GM12878 (cell line): ENCODE measurements at regions not wholly inside any gene's neighbourhood (a gene's known extent, or its start where the extent isn't known, plus 50 kb on each side); places are given as distances from the start of the nearest gene placed in this dataset.

Source experiments
- ATAC-seq: fragments of 200-7000 bp; cut with Tn5 transposase; 3 replicates; pipeline ENCODE4 v1.9.1; 2020; ENCODE audit warnings: mild to moderate bottlenecking, moderate library complexity
- BruUV-seq: library from RNA; stranded (reverse); fragments of 400-500 nt; replicated peaks from 2 replicates; lab custom pipeline; 2021; lab: Mats Ljungman, UMichigan
- CTCF ChIA-PET: fragments of 300-600 bp; sonication (Branson Sonifier 250); formaldehyde crosslinking; extraction: SDS; loops from one replicate; lab custom pipeline; 2021; ENCODE audit warnings: inconsistent platforms; lab: Yijun Ruan, JAX
- POLR2A ChIA-PET: fragments of 350-600 bp; formaldehyde crosslinking; extraction: SDS; loops from one replicate; lab custom pipeline; 2021; ENCODE audit warnings: inconsistent platforms; lab: Charles Lee
- RAD21 ChIA-PET: fragments of 300-600 bp; sonication (Branson Sonifier 250); formaldehyde crosslinking; loops from one replicate; lab custom pipeline; 2023; ENCODE audit warnings: antibody characterized with exemption; ENCODE audit not compliant: unreplicated experiment; lab: Charles Lee
- SMC1A ChIA-PET: fragments of 300-600 bp; sonication (Branson Sonifier 250); formaldehyde crosslinking; loops from one replicate; lab custom pipeline; 2023; ENCODE audit not compliant: unreplicated experiment, uncharacterized antibody; lab: Charles Lee
- DNase-seq: peaks from one replicate; pipeline ENCODE4 v3.0.0-alpha.2; 2011; ENCODE audit warnings: low read depth, low spot score
- FAIRE-seq: peaks from 3 replicates; lab custom pipeline; 2011; peaks lifted over from hg19 to GRCh38; lab: Jason Lieb, UNC
- H2AFZ ChIP-seq: 2 replicates; pipeline ENCODE4 v1.6.0; 2011; ENCODE audit warnings: low read depth, low read length, control low read depth; ENCODE audit not compliant: control insufficient read depth
- H3K27ac ChIP-seq: 2 replicates; pipeline ENCODE4 v1.5.1; 2011; ENCODE audit warnings: control low read depth; ENCODE audit not compliant: control insufficient read depth, insufficient read depth
- H3K27me3 ChIP-seq, 2 experiments: replicated peaks in 1 of 2; 2 replicates each; pipeline versions ENCODE4 v1.6.0 to v1.6.1; 2011; ENCODE audit warnings: low read length in 1 of 2; ENCODE audit not compliant: control insufficient read depth in 2 of 2, insufficient read depth in 2 of 2
- H3K36me3 ChIP-seq, 2 experiments: 2 replicates each; pipeline ENCODE4 v1.5.1; 2011; ENCODE audit warnings: low read length in 1 of 2; ENCODE audit not compliant: control insufficient read depth in 2 of 2, insufficient read depth in 2 of 2
- H3K4me1 ChIP-seq: 2 replicates; pipeline ENCODE4 v1.6.1; 2011; ENCODE audit warnings: mild to moderate bottlenecking, low read length, moderate library complexity, mixed read lengths; ENCODE audit not compliant: control insufficient read depth, insufficient read depth
- H3K4me2 ChIP-seq: 2 replicates; pipeline ENCODE4 v1.6.0; 2011; ENCODE audit warnings: control low read depth; ENCODE audit not compliant: control insufficient read depth, insufficient read depth
- H3K4me3 ChIP-seq: fragments of 200-600 bp; sonication (generic); 2 replicates; pipeline ENCODE4 v1.5.1; 2016
- H3K79me2 ChIP-seq: 2 replicates; pipeline ENCODE4 v1.6.0; 2011; ENCODE audit warnings: low read length; ENCODE audit not compliant: control insufficient read depth, insufficient read depth
- H3K9ac ChIP-seq: 2 replicates; pipeline ENCODE4 v1.8.0; 2011; ENCODE audit warnings: low read length, control low read depth, mixed read lengths; ENCODE audit not compliant: control insufficient read depth, insufficient read depth
- H3K9me3 ChIP-seq: replicated peaks from 3 replicates; pipeline ENCODE4 v1.5.1; 2011; ENCODE audit warnings: mild to moderate bottlenecking, low read length; ENCODE audit not compliant: control insufficient read depth, insufficient read depth
- H4K20me1 ChIP-seq: 2 replicates; pipeline ENCODE4 v1.6.0; 2011; ENCODE audit not compliant: control insufficient read depth, insufficient read depth
- WGBS: methylation state at CpG from one replicate; pipeline ENCODE4 v1.1.6; 2016; ENCODE audit warnings: low lambda C conversion rate; ENCODE audit not compliant: insufficient replicate concordance, insufficient coverage; ENCODE audit errors: missing lambda C conversion rate; 5-methylcytosine and 5-hydroxymethylcytosine counted together
- in situ Hi-C: fragments of 300-500 bp; cut with MboI; formaldehyde crosslinking; loops from 9 replicates; pipeline ENCODE4 v1.14.3; 2018; ENCODE audit warnings: mixed read lengths
- intact Hi-C: fragments of 100-400 bp; cut with micrococcal nuclease; formaldehyde crosslinking; loops from one replicate; pipeline ENCODE4 v1.14.2; 2022; ENCODE audit not compliant: unreplicated experiment
- TF ChIP-seq, protein P1 (sequence below): IDR thresholded peaks from 2 replicates; pipeline ENCODE4 v1.6.1; 2011; ENCODE audit warnings: borderline replicate concordance, low read depth, mild to moderate bottlenecking, moderate library complexity, mixed read lengths, low read length; ENCODE audit not compliant: insufficient read depth; ENCODE audit errors: extremely low read length
- TF ChIP-seq, protein P2 (sequence below): fragments of 450-650 bp; IDR thresholded peaks from 2 replicates; pipeline ENCODE4 v1.6.1; 2017; ENCODE audit warnings: mild to moderate bottlenecking, moderate library complexity

DNA sequence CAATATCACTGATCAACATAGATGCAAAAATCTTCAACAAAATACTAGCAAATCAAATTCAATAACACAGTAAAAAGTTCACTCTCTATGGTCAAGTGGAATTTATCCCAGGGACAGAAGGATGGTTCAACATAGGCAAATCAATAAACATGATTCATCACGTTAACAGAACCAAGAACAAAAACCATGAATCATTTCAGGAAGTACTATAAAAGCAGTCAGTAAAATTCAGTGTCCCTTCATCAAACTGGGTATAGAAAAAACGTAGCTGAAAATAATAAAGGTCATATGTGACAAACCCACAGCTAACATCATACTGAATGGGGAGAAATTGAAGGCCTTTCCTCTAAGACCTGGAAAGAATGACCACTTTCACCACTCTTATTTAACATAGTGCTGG, 172.1 kb downstream of the POLR2M start:
- 0% methylated on average over 2 of the region's 2 CpGs for WGBS

More for the DNA sequence above, 172.1 kb downstream of the POLR2M start:
- CTCF ChIA-PET, result no interaction called here
- no peak for ATAC-seq
- Histone ChIP-seq H3K4me2 (no peak overlapping the region), H3K4me1 (no peaks in the 10 kb centered on the region), H3K9me3 (no peaks in the 10 kb centered on the region; the same call in 2 of the 3 replicates), H3K9ac (no peak overlapping the region), H2AFZ (no peak overlapping the region), H3K4me3 (no peak overlapping the region), H3K27ac (no peak overlapping the region), H3K27me3 (no peaks in the 10 kb centered on the region), H3K36me3 (no peaks in the 10 kb centered on the region), H3K79me2 (no peaks in the 10 kb centered on the region), H4K20me1 (no peaks in the 10 kb centered on the region)
- POLR2A ChIA-PET, result no interaction called here
- TF ChIP-seq, protein P1, sequence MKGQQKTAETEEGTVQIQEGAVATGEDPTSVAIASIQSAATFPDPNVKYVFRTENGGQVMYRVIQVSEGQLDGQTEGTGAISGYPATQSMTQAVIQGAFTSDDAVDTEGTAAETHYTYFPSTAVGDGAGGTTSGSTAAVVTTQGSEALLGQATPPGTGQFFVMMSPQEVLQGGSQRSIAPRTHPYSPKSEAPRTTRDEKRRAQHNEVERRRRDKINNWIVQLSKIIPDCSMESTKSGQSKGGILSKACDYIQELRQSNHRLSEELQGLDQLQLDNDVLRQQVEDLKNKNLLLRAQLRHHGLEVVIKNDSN, result no peak
- TF ChIP-seq, protein P2, sequence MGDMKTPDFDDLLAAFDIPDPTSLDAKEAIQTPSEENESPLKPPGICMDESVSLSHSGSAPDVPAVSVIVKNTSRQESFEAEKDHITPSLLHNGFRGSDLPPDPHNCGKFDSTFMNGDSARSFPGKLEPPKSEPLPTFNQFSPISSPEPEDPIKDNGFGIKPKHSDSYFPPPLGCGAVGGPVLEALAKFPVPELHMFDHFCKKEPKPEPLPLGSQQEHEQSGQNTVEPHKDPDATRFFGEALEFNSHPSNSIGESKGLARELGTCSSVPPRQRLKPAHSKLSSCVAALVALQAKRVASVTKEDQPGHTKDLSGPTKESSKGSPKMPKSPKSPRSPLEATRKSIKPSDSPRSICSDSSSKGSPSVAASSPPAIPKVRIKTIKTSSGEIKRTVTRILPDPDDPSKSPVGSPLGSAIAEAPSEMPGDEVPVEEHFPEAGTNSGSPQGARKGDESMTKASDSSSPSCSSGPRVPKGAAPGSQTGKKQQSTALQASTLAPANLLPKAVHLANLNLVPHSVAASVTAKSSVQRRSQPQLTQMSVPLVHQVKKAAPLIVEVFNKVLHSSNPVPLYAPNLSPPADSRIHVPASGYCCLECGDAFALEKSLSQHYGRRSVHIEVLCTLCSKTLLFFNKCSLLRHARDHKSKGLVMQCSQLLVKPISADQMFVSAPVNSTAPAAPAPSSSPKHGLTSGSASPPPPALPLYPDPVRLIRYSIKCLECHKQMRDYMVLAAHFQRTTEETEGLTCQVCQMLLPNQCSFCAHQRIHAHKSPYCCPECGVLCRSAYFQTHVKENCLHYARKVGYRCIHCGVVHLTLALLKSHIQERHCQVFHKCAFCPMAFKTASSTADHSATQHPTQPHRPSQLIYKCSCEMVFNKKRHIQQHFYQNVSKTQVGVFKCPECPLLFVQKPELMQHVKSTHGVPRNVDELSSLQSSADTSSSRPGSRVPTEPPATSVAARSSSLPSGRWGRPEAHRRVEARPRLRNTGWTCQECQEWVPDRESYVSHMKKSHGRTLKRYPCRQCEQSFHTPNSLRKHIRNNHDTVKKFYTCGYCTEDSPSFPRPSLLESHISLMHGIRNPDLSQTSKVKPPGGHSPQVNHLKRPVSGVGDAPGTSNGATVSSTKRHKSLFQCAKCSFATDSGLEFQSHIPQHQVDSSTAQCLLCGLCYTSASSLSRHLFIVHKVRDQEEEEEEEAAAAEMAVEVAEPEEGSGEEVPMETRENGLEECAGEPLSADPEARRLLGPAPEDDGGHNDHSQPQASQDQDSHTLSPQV, result no peak
- intact Hi-C loops (no loop called here), in situ Hi-C loops (no loop called here)
- RAD21 ChIA-PET, result no interaction called here
- FAIRE-seq, result no peak
- DNase-seq, result no peak
- no TSS peak for BruUV-seq
- SMC1A ChIA-PET, result no interaction called here
